Spleen (tissue), 7 donors: ENCODE measurements at regions not wholly inside any gene's neighbourhood (a gene's known extent, or its start where the extent isn't known, plus 50 kb on each side); places are given as distances from the start of the nearest gene placed in this dataset.

Experiments used
- POLR2A ChIP-seq, 3 donors: fragments of 450-650 bp; IDR thresholded peaks; one replicate each; pipeline ENCODE4 v1.5.1; 2017; ENCODE audit warnings: antibody characterized with exemption in 3 of 3, mild to moderate bottlenecking in 1 of 3
- TF ChIP-seq, protein P1 (sequence below), 11 experiments: fragments of 200-600 bp in 7 of 11; fragments of 450-650 bp in 4 of 11; sonication (generic) in 4 of 11; IDR thresholded peaks in 8 of 11; conservative IDR thresholded peaks in 3 of 11; 1 replicate in 7 of 11; 2 replicates in 4 of 11; pipeline versions ENCODE4 v1.4.0 to v1.8.0; 2016 to 2021; ENCODE audit warnings: antibody characterized with exemption in 11 of 11, inconsistent platforms in 4 of 11, mild to moderate bottlenecking in 1 of 11
- donor health status: DM: no; HTN: no; CAD: no; lungs with moderate emphysema.
- donor health status: DM: no; HTN: no; CAD: no.
- donor health status: DM: no; HTN: no; CAD: no.

DNA sequence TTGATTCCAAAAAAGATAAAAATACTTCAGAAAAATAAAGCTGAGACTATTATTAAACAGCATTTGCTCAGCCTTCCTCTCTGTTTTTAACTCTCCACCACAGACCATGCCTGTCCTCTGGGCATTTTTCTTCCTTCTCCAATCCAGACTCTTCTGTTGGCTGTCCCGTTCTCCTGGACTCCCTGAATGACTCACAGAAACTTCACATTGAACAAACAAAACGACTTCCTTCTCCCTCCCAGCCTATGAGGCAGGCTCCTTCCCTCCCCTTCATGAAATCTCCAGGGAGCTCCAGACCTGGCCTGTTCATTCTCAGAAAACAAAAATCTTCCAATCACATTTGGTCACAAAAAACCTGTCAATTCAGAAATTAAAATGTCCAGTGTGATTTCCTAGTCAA, 421.3 kb downstream of the NPHP4 start:
- TF ChIP-seq, protein P1, sequence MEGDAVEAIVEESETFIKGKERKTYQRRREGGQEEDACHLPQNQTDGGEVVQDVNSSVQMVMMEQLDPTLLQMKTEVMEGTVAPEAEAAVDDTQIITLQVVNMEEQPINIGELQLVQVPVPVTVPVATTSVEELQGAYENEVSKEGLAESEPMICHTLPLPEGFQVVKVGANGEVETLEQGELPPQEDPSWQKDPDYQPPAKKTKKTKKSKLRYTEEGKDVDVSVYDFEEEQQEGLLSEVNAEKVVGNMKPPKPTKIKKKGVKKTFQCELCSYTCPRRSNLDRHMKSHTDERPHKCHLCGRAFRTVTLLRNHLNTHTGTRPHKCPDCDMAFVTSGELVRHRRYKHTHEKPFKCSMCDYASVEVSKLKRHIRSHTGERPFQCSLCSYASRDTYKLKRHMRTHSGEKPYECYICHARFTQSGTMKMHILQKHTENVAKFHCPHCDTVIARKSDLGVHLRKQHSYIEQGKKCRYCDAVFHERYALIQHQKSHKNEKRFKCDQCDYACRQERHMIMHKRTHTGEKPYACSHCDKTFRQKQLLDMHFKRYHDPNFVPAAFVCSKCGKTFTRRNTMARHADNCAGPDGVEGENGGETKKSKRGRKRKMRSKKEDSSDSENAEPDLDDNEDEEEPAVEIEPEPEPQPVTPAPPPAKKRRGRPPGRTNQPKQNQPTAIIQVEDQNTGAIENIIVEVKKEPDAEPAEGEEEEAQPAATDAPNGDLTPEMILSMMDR (IDR thresholded peaks at IDR 0.05 in 8 of 11, conservative IDR thresholded peaks at IDR 0.05 in 3 of 11): no peak
- no peak for TF ChIP-seq POLR2A (IDR thresholded peaks at IDR 0.05)
